Nephron progenitor cell (in vitro differentiated cells): ENCODE measurements at regions not wholly inside any gene's neighbourhood (a gene's known extent, or its start where the extent isn't known, plus 50 kb on each side); places are given as distances from the start of the nearest gene placed in this dataset.

Experiments
- DNase-seq: peaks from one replicate; pipeline ENCODE4 v3.0.0; 2021
- H3K27ac Mint-ChIP-seq: 2 replicates; pipeline ENCODE4 v1.8.0; 2021; ENCODE audit warnings: mild to moderate bottlenecking, moderate library complexity, mixed read lengths
- H3K27me3 Mint-ChIP-seq: 2 replicates; pipeline ENCODE4 v1.8.0; 2021; ENCODE audit warnings: mild to moderate bottlenecking, low read depth, mixed read lengths; ENCODE audit not compliant: poor library complexity
- H3K36me3 Mint-ChIP-seq: 2 replicates; pipeline ENCODE4 v1.8.0; 2021; ENCODE audit warnings: low read depth, mixed read lengths
- H3K4me1 Mint-ChIP-seq: 2 replicates; pipeline ENCODE4 v1.8.0; 2021; ENCODE audit warnings: mixed read lengths
- H3K4me3 Mint-ChIP-seq: 2 replicates; pipeline ENCODE4 v1.8.0; 2021; ENCODE audit warnings: mild to moderate bottlenecking, moderate library complexity, mixed read lengths
- H3K9me3 Mint-ChIP-seq: 2 replicates; pipeline ENCODE4 v1.8.0; 2021; ENCODE audit warnings: mild to moderate bottlenecking, moderate library complexity, mixed read lengths
- CTCF ChIP-seq: fragments of 200-600 bp; sonication (generic); IDR thresholded peaks from 2 replicates; pipeline ENCODE4 v1.5.0; 2021; ENCODE audit warnings: antibody characterized with exemption

DNA sequence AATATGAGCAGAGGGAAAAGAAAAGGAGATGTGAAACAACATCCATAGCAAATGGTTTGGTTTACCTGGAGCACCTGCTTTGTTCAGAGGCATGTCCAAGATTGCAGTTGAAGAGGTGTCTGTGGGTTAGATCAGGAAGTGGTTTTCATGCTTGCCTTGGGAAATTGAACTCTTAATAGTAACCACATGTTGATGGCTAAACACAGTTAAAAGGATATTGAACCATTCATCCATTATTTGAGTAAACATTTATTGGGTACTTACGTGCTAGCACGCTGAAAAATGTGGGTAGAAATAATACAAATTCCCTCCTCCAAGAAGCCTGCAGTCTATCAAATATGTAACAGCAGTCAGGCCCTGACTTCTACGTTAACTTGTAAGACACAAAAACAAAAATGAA, 235.7 kb upstream of the TNC start:
- H3K27ac Mint-ChIP-seq = no peak overlapping the region
- H3K36me3 Mint-ChIP-seq = peaks cover 3% of the 10 kb centered on the region
- H3K9me3 Mint-ChIP-seq = peaks cover 7% of the 10 kb centered on the region
- H3K27me3 Mint-ChIP-seq = peaks cover 5% of the 10 kb centered on the region
- H3K4me3 Mint-ChIP-seq = no peak overlapping the region
- H3K4me1 Mint-ChIP-seq = peaks cover 22% of the 10 kb centered on the region
- DNase-seq = no peak
- no peak for TF ChIP-seq CTCF

- peaks cover 45% of the 10 kb centered on the region for H3K4me1 Mint-ChIP-seq
- peak overlapping the region; percentile 80 for H3K27ac Mint-ChIP-seq
- H3K36me3 Mint-ChIP-seq = no peaks in the 10 kb centered on the region
- no peak for TF ChIP-seq CTCF
- DNase-seq = no peak
- peaks cover 4% of the 10 kb centered on the region for H3K9me3 Mint-ChIP-seq
- H3K27me3 Mint-ChIP-seq = peaks cover 5% of the 10 kb centered on the region
- no peak overlapping the region for H3K4me3 Mint-ChIP-seq
These were observed 239.9 kb upstream of the TNC start for GRCh38 chr9:115357821-115358220.

DNA sequence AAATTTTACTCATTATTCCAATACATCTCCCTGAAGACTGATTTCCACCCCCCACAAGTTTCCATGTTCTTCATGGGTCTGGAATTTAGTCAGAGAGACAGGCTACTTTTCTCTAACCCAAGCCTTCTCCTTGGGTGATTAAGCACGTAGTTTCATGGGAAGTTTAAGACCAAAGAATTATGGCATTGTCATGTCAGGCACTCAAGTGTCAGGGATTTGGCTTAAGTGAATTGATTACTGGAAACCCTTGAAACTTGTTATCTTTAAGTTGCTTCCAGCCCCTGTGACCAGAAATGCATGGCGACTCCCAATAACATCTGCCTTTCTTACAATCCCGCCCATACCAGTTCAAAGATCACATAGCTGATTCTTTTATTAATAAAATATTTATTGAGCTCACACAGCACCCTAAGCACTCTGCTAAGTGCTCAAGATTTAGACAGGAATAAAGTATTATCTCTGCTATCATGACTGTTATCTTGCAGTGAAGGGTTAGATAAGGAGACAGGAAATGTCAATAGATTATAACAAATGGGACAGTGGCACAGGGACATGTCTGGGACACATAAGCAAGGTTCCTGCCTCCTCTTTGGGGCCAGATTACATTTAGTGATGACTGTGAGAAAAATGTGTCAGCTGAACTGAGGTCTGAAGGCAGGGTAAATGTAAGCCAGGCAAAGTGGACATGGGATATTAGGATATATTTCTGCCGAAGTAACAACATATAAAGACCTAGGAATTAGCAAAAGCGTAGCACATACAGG, 241.2 kb upstream of the TNC start:
- peaks cover 5% of the 10 kb centered on the region for H3K27me3 Mint-ChIP-seq
- H3K36me3 Mint-ChIP-seq = no peaks in the 10 kb centered on the region
- H3K4me3 Mint-ChIP-seq = no peak overlapping the region
- H3K9me3 Mint-ChIP-seq = peaks cover 4% of the 10 kb centered on the region
- H3K27ac Mint-ChIP-seq = peak overlapping the region; percentile 68
- no peak for DNase-seq
- TF ChIP-seq CTCF = no peak
- H3K4me1 Mint-ChIP-seq = peaks cover 49% of the 10 kb centered on the region

- Mint-ChIP-seq H3K27ac (no peak overlapping the region), H3K9me3 (no peaks in the 10 kb centered on the region), H3K36me3 (no peaks in the 10 kb centered on the region), H3K4me3 (no peak overlapping the region), H3K27me3 (no peaks in the 10 kb centered on the region), H3K4me1 (peaks cover 49% of the 10 kb centered on the region)
- DNase-seq = no peak
- TF ChIP-seq CTCF = no peak
These were observed 242.2 kb upstream of the TNC start for GRCh38 chr9:115360122-115360521.

DNA sequence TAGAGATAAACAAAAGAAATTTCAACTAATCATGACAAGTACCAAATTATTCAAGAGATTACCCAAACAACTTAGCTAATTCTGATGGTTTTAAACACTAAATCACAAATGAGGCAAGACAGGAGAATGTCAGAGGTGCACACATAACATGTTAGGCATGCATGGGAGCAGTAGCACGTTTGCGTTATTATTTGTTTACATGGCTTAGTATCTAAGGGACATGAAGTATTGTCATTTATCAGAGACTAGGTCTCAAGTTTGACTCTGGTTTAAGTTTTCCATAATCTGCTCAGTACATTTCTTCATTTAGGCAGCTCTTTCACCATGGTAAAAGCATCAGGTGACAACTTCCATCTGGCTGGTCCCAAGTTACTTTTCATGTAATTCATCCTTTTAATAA, 244.1 kb upstream of the TNC start:
- Mint-ChIP-seq H3K27ac (no peak overlapping the region), H3K4me1 (peaks cover 40% of the 10 kb centered on the region), H3K36me3 (no peaks in the 10 kb centered on the region), H3K27me3 (no peaks in the 10 kb centered on the region), H3K4me3 (no peak overlapping the region), H3K9me3 (no peaks in the 10 kb centered on the region)
- no peak for DNase-seq
- TF ChIP-seq CTCF = no peak

DNA sequence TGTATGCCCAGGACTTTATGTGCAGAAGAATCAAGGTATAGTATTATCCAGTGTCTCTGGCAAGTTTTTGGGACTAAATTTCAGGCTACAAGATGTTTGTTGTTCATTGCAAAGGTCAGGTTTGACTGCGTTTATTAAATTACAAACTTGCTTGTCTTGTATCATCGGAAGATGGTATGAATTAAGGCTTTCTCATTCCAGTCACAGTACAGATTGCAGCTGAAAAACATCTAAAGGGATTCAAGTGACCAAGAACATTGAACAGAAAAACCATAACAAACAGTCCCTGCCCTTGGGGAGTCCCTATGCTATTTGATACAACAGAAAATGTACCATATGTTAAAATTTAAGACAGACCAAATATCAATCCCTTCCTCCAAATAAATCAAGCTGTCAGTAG, 244.7 kb upstream of the TNC start:
- Mint-ChIP-seq H3K4me3 (no peak overlapping the region), H3K4me1 (peaks cover 37% of the 10 kb centered on the region), H3K27me3 (no peaks in the 10 kb centered on the region), H3K9me3 (no peaks in the 10 kb centered on the region), H3K36me3 (no peaks in the 10 kb centered on the region), H3K27ac (no peak overlapping the region)
- TF ChIP-seq CTCF = no peak
- no peak for DNase-seq
